ENCODE measurements at regions not wholly inside any gene's neighbourhood (a gene's known extent, or its start where the extent isn't known, plus 50 kb on each side); places are given as distances from the start of the nearest gene placed in this dataset.

GRCh38 chr11:95516175-95516574, 273.4 kb downstream of the FAM76B start:
- H3K4me1 ChIP-seq (ENCODE audit: insufficient read depth) = peaks cover 6% of the 10 kb centered on the region
- no peaks in the 10 kb centered on the region for H3K27me3 ChIP-seq
- TF ChIP-seq EP300 (IDR thresholded peaks at IDR 0.05) (no peak), POLR2A (IDR thresholded peaks at IDR 0.05) (no peak)
- TF ChIP-seq, protein P1, sequence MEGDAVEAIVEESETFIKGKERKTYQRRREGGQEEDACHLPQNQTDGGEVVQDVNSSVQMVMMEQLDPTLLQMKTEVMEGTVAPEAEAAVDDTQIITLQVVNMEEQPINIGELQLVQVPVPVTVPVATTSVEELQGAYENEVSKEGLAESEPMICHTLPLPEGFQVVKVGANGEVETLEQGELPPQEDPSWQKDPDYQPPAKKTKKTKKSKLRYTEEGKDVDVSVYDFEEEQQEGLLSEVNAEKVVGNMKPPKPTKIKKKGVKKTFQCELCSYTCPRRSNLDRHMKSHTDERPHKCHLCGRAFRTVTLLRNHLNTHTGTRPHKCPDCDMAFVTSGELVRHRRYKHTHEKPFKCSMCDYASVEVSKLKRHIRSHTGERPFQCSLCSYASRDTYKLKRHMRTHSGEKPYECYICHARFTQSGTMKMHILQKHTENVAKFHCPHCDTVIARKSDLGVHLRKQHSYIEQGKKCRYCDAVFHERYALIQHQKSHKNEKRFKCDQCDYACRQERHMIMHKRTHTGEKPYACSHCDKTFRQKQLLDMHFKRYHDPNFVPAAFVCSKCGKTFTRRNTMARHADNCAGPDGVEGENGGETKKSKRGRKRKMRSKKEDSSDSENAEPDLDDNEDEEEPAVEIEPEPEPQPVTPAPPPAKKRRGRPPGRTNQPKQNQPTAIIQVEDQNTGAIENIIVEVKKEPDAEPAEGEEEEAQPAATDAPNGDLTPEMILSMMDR (IDR thresholded peaks at IDR 0.05) = no peak
- H3K36me3 ChIP-seq = no peaks in the 10 kb centered on the region
- 71 to 77% (median 74%) methylated on average over 2 of the region's 2 CpGs for WGBS, 3 donors
- no peak overlapping the region for H3K27ac ChIP-seq
- DNase-seq = no peak
- no peak overlapping the region for H3K4me3 ChIP-seq
- no peaks in the 10 kb centered on the region for H3K9me3 ChIP-seq
- intact Hi-C loops (cut with DNase I) = loop anchor here in 1 of 4 donors (10.0 kb wide), 1 partner anchor 179 kb away; no protein-coding TSS in a partner anchor

DNA sequence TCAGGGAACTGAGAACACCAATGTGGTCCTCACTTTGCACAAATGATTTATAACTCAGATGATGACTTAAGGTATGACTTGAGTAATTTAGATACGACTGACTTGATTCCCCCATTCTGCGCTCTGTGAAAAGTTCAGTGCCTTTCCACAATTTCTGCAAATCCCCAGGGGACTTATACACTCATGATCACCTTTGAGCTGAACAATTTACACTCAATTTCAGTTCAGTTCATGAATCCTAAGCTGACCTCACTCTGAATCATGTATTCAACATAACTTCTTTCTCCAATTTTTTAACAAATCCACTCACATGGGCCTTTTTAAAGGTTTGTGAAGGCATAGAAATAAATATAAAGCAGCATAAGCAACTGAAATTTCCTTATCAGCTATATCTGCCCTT, 274.2 kb downstream of the FAM76B start:
- H3K27ac ChIP-seq = no peak overlapping the region
- H3K4me1 ChIP-seq (ENCODE audit: insufficient read depth) = peaks cover 6% of the 10 kb centered on the region
- no peaks in the 10 kb centered on the region for H3K27me3 ChIP-seq
- TF ChIP-seq EP300 (IDR thresholded peaks at IDR 0.05) (no peak), POLR2A (IDR thresholded peaks at IDR 0.05) (no peak)
- TF ChIP-seq, protein P1 (IDR thresholded peaks at IDR 0.05) = no peak
- intact Hi-C loops (cut with DNase I) = loop anchor here in 1 of 4 donors (10.0 kb wide), 1 partner anchor 179 kb away; no protein-coding TSS in a partner anchor
- H3K9me3 ChIP-seq = no peaks in the 10 kb centered on the region
- H3K36me3 ChIP-seq = no peaks in the 10 kb centered on the region
- no peak for DNase-seq
- 86 to 96% (median 92%) methylated on average over 2 of the region's 2 CpGs for WGBS, 3 donors
- H3K4me3 ChIP-seq = no peak overlapping the region

DNA sequence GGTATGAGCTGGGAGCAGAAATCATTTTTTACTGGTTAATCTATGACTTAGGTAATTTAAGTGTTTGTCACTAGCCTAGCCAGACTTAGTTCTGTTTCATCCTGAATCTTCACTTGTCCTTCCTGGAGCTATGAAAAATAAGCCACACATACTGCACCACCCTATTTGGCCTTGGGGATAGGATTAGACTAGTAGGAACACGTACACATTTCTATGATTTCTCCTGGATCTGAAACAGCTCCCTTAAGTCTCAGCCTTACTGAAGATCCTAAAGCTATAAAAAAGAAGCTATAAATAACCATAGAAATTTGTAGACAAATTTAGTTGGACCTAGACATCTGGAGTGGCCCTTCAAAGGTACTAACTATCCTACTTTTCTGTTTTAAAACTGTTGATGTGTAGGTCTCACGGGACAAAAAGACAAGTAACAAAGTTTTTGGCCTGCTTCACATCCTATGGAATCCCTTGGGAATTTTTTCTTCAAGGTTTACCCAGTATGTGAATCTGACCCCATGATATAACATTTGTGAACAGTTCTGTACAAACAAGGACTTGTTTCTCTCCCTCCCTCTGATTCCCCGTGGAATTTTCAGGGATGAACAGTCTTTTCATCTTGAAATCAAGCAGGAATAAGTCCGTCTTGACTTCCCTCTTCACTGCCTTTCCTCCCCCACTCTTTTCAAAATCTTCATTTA, 275.0 kb downstream of the FAM76B start:
- DNase-seq = no peak
- Histone ChIP-seq H3K27ac (no peak overlapping the region), H3K27me3 (no peaks in the 10 kb centered on the region), H3K36me3 (no peaks in the 10 kb centered on the region), H3K4me3 (no peak overlapping the region), H3K4me1 (ENCODE audit: insufficient read depth) (peaks cover 6% of the 10 kb centered on the region), H3K9me3 (no peaks in the 10 kb centered on the region)
- intact Hi-C loops (cut with DNase I) = loop anchor here in 1 of 4 donors (10.0 kb wide), 1 partner anchor 180 kb away; no protein-coding TSS in a partner anchor
- TF ChIP-seq, protein P1 (IDR thresholded peaks at IDR 0.05) = no peak
- TF ChIP-seq EP300 (IDR thresholded peaks at IDR 0.05) (no peak), POLR2A (IDR thresholded peaks at IDR 0.05) (no peak)
- 54 to 74% (median 73%) methylated on average over 4 of the region's 4 CpGs for WGBS, 3 donors

DNA sequence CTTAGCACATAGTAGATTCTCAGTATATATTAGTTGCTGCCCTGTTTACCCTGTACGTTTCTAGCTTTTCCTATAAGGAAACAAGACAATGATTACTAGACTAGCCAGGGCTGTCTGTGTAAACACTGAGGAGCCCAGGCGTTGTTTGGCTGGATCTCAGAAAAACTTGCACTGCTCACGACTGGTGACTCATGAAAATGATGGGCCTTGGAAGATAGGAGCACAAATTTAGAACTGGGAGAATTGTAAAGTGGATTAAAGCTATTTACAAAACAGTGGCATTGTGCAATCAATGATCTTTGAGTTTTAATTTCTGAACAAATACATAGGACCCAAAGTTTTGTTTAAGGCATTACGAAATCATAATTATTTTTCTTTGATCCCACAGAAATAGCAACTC, 276.9 kb downstream of the FAM76B start:
- H3K36me3 ChIP-seq = no peaks in the 10 kb centered on the region
- DNase-seq = peak; percentile 63 to 84 (median 72)
- no peaks in the 10 kb centered on the region for H3K9me3 ChIP-seq
- H3K4me1 ChIP-seq (ENCODE audit: insufficient read depth) = peaks cover 6% of the 10 kb centered on the region
- peak overlapping the region in 1 of 2 donors; percentile 66 for H3K27ac ChIP-seq
- intact Hi-C loops (cut with DNase I) = loop anchor here in 1 of 4 donors (10.0 kb wide), 1 partner anchor 182 kb away; no protein-coding TSS in a partner anchor
- 5 to 8% (median 5%) methylated on average over 4 of the region's 4 CpGs for WGBS, 3 donors
- no peaks in the 10 kb centered on the region for H3K27me3 ChIP-seq
- H3K4me3 ChIP-seq = no peak overlapping the region
- TF ChIP-seq POLR2A (IDR thresholded peaks at IDR 0.05) (no peak), EP300 (IDR thresholded peaks at IDR 0.05) (no peak)
- TF ChIP-seq, protein P1 (IDR thresholded peaks at IDR 0.05) = no peak

Measured in ovary (tissue), 7 donors.